CD4-positive, alpha-beta T cell treated with Interferon alpha-2 for 1 hour (primary cell): ENCODE measurements at regions not wholly inside any gene's neighbourhood (a gene's known extent, or its start where the extent isn't known, plus 50 kb on each side); places are given as distances from the start of the nearest gene placed in this dataset.

Experiments
- DNase-seq, 2 donors: peaks; one replicate each; pipeline ENCODE4 v3.0.0-alpha.2; 2020 to 2022

GRCh38 chr13:63999614-64000305, 2584.1 kb upstream of the PCDH20 start:
- no peak for DNase-seq

- DNase-seq: no peak
Observed at GRCh38 chr13:63983366-63983765, 2567.7 kb upstream of the PCDH20 start.

GRCh38 chr13:63979951-63980350, 2564.3 kb upstream of the PCDH20 start:
- no peak for DNase-seq

GRCh38 chr13:63972328-63972727, 2556.7 kb upstream of the PCDH20 start:
- DNase-seq: no peak

- no peak for DNase-seq
Observed at GRCh38 chr13:63954683-63955082, 2539.0 kb upstream of the PCDH20 start.

- DNase-seq: no peak
Observed at GRCh38 chr13:63948045-63948444, 2532.4 kb upstream of the PCDH20 start.

- no peak for DNase-seq
Observed at GRCh38 chr13:63944911-63945310, 2529.3 kb upstream of the PCDH20 start.

GRCh38 chr13:63942372-63942771, 2526.7 kb upstream of the PCDH20 start:
- DNase-seq: no peak

- no peak for DNase-seq
Observed at GRCh38 chr13:63938851-63939250, 2523.2 kb upstream of the PCDH20 start.

GRCh38 chr13:63910511-63910910, 2494.9 kb upstream of the PCDH20 start:
- DNase-seq: no peak

- no peak for DNase-seq
Observed at GRCh38 chr13:63909726-63910375, 2494.2 kb upstream of the PCDH20 start.

GRCh38 chr13:63902141-63902540, 2486.5 kb upstream of the PCDH20 start:
- no peak for DNase-seq

- no peak for DNase-seq
Observed at GRCh38 chr13:63901630-63902029, 2486.0 kb upstream of the PCDH20 start.

GRCh38 chr13:63900406-63900805, 2484.8 kb upstream of the PCDH20 start:
- DNase-seq: no peak

GRCh38 chr13:63896321-63896720, 2480.7 kb upstream of the PCDH20 start:
- no peak for DNase-seq

- DNase-seq: no peak
Observed at GRCh38 chr13:63882052-63882451, 2466.4 kb upstream of the PCDH20 start.

- no peak for DNase-seq
Observed at GRCh38 chr13:63880705-63881104, 2465.1 kb upstream of the PCDH20 start.

- no peak for DNase-seq
Observed at GRCh38 chr13:63873936-63874335, 2458.3 kb upstream of the PCDH20 start.

GRCh38 chr13:63864171-63864902, 2448.7 kb upstream of the PCDH20 start:
- no peak for DNase-seq

- no peak for DNase-seq
Observed at GRCh38 chr13:63855457-63856118, 2439.9 kb upstream of the PCDH20 start.

- no peak for DNase-seq
Observed at GRCh38 chr13:63853816-63854215, 2438.2 kb upstream of the PCDH20 start.

GRCh38 chr13:63851526-63851925, 2435.9 kb upstream of the PCDH20 start:
- no peak for DNase-seq
